ENCODE measurements at regions not wholly inside any gene's neighbourhood (a gene's known extent, or its start where the extent isn't known, plus 50 kb on each side); places are given as distances from the start of the nearest gene placed in this dataset.
A peak's percentile ranks its signal among the peaks of the same experiment; 100 is the strongest.

GRCh38 chr13:99659226-99659625, 158.0 kb downstream of the TM9SF2 start:
- DNase-seq: no peak

DNA sequence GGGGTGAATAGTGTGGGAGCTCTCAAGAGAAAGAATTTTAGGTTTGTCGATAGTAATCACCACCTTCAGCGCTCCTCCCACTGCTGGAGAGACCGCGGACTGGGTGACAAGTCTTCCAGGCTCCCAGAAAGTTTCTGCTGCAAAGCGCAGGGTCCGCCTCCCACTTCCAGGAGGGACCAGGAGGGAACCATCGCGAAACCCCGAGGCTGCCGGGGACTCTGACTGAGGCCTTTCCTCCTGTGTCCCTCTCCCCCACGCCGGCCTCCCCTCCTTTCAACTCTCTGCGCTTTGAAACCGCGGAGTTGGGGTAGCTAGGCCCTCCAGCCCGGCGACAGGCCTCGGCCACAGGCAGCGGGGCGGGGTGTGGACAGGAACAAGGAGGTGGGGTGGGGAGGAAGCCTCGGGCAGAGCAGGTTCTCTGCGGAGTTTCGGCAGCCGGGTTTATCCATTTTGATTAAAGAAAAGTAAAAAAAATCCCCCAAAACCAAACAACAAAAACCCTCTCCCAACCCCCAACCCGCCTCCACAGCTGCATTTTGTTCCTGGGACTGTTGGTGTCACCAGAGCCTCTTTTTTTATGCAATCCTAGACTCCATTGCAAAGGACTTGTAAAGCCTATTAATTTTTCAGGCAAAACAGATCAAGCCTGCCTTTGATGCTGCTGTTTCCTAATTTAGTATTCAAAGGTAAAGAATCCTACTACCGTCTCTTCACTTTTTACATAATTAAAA, 157.2 kb downstream of the TM9SF2 start:
- peak in 1 of 2 experiments; percentile 78 for DNase-seq

- DNase-seq: no peak
Measured at GRCh38 chr13:99657848-99658260, 156.6 kb downstream of the TM9SF2 start.

DNA sequence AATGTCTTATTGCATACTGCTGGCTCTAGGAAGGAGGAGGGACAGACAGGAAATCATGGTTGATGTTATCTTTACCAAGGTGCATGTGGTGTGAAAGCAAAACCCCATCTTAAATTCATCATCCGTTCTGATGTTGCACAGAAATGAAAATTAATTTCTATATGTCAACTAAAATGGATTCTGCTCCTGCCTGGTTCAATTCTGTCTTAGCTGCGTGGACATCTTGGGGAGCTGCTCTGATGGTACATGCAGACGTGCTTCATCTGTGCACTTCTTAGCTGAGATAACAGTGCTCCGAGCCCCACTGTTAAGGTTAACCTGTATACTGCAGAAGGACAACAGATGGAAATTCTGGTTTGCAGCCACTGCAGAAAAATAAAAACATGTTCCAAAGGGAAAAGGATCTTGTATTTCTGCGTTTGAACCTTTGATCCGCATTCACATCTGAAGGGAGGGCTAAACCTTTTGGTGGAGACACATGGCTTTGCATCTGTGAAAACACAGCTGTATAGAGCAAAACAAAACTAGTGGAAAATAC, 155.6 kb downstream of the TM9SF2 start:
- DNase-seq: no peak

DNA sequence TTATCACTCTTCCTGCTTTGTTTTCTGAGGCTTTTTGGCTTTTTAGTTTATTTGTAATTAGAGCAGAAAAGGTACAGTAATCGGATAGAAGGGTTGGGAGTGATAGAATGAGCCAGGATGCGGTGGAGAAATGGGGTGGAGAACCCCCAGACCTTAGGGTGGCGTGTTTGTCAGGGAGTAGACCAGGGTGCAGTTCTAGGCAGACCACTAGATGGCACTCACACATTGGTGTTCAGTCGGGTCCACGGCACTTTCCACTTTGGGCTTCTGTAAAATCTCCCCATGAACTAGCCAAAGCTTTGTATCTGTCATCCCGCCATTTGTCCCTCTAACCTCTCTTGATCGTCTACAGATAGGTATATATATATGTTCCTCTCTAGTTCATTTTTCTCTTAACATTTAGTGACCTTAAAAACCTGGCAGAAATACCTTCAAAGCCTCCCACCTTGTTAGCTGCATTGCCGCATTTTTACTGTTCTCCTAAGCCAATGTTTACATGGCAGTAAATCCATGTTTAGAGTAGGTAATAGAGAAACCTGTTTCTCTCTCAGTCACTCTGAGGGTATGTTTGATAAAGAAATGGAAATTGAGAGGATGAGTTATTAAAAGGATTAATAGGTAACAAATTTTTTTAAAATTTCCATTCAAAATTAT, 154.9 kb downstream of the TM9SF2 start:
- DNase-seq: peak in 1 of 2 experiments; percentile 29

GRCh38 chr13:99655351-99656091, 154.2 kb downstream of the TM9SF2 start:
- DNase-seq: no peak

- DNase-seq: no peak
Measured at GRCh38 chr13:99654076-99654475, 152.8 kb downstream of the TM9SF2 start.

DNA sequence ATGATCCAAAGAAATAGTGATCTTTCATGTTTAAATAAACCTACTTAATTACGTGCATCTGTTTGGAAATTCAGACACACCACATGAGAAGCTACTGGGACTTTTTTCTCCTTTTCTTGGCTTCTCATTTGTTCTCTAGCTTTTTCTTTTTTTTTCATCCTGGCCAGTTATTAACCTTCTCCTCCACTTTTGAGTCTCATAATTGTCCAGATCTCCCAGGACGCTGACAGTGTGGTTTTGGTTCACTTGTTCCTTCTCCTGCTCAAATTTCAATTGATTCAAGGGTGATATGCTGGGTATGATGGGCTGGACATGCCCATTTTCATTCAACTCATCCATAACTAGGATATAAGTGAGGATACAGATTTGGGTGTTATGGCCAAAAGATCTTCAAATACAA, 152.3 kb downstream of the TM9SF2 start:
- no peak for DNase-seq

DNA sequence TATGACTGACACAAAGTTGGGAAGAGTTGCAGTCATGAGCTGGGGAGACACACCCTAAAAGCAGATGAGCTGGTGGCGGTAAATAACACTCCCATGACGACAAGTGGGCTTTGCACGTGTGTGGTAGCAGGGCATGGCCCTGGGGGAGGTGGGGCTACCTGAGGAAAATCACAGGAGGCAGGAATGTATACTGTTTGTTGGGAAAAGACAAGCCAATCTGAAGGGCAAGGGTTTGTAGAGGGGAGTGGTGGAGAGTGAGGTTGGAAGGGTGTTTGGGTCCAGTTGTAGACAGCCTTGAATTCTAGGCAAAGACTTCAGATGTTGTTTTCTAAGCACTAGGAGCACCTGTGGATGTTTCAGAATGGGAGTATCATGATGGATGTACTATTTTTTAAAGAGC, 151.6 kb downstream of the TM9SF2 start:
- DNase-seq: no peak

DNA sequence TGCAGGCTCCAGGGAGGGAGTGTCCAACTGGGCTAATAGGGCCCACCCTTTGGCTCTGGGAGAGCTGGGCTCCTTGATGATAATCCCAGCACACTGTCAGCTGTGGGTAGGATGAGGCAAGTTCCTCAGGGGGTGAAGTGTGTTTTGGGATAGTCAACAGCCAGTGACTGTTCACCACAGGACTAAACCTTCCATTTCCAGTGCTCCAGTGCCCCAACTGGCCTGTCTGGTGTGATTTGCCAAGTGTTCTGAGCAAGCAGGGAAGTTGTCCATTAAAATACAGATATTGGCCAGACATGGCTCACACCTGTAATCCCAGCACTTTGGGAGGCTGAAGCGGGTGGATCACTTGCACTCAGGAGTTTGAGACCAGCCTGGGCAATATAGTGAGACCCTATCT, 150.9 kb downstream of the TM9SF2 start:
- DNase-seq: no peak

DNA sequence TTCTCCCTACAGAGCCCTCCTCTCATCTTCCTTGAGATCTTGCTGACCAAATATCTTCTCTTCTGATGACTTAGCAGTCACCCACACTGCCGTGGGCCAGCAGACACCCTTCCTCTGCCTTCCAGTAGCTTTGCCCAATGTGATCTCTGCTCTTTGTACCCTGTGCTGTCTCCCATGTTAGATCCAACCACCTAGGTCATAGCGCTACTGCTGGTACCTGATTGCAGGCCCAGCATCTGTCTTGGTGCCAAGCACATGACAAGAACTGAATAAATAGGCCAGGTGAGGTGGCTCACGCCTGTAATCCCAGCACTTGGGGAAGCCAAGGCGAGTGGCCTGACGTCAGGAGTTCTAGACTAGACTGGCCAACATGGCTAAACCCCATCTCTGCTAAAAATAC, 149.7 kb downstream of the TM9SF2 start:
- no peak for DNase-seq

GRCh38 chr13:99650410-99650809, 149.1 kb downstream of the TM9SF2 start:
- no peak for DNase-seq

GRCh38 chr13:99648927-99649326, 147.7 kb downstream of the TM9SF2 start:
- DNase-seq: no peak

GRCh38 chr13:99648066-99648665, 146.9 kb downstream of the TM9SF2 start:
- no peak for DNase-seq

DNA sequence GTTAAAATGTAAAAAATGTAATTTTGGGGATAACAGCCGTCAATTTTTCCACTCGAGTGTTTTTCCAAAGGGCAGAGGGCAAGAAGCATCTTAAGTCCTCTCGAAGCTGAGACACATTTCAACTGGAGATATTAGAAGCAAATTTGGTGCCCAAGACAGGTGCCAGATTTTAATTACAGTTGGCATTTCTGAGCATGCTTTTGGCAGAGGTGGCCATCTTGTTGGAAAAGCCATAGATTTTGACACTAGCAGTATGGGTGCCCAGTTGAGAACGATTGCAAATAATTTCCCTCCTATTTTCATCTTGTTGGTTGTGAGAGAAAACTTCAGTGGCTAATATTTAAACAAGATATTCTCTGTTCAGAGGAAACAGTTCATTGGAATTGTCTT, 146.3 kb downstream of the TM9SF2 start:
- DNase-seq: no peak

- DNase-seq: no peak
Measured at GRCh38 chr13:99646866-99647595, 145.8 kb downstream of the TM9SF2 start.

DNA sequence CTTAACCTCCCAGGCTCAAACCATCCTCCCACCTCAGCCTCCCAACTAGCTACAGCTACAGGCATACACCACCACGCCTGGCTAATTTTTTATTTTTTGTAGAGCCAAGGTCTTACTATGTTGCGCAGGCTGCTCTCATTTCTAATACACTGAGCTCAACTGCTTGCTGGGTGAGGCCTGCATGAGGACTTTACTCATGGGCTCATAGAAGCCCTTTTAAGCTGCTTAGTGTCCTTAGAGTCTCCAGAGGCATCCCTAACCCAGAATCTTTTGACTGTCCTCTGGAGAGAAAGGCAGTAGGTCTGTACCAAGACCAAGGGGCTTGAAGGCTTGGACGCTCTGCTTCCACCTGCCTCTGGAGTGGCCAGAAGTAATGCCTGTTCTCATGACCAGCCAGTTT, 141.6 kb downstream of the TM9SF2 start:
- no peak for DNase-seq

GRCh38 chr13:99642006-99642405, 140.7 kb downstream of the TM9SF2 start:
- no peak for DNase-seq

- no peak for DNase-seq
Measured at GRCh38 chr13:99640260-99640659, 139.0 kb downstream of the TM9SF2 start.

DNA sequence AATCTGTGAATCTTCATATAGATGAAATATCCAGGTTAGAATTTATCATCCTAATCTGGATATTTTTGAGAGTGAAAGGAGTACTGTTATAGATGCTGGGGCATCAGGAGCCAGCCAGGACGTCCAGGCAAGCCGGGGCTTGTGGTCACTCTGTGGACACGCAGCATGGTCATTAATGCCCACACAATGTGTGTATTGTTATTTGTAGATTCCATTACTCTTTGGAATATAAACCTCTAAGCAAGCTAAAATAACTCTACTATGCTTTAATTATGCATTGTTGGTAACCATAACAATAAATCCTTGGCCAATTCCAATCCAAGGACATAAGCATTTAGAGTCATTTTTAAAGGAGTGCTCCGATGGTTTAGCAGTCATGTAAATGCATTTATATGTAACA, 137.9 kb downstream of the TM9SF2 start:
- no peak for DNase-seq

- no peak for DNase-seq
Measured at GRCh38 chr13:99636728-99637353, 135.6 kb downstream of the TM9SF2 start.

GRCh38 chr13:99636306-99636705, 135.0 kb downstream of the TM9SF2 start:
- no peak for DNase-seq

Measured in cerebellar nuclear complex (tissue), 1 donor.